HAP-1 (cell line): ENCODE measurements at regions not wholly inside any gene's neighbourhood (a gene's known extent, or its start where the extent isn't known, plus 50 kb on each side); places are given as distances from the start of the nearest gene placed in this dataset.
A peak's percentile ranks its signal among the peaks of the same experiment; 100 is the strongest.
"Not testable (repeated sequence)": the region's sequence is repeated elsewhere in the genome, so short reads cannot be mapped to it uniquely, and the experiment has no call there.

Experiments used
- DNase-seq, 2 experiments: peaks; one replicate each; pipeline ENCODE4 v3.0.0-alpha.2; 2016 to 2020; ENCODE audit warnings: low spot score in 2 of 2
- H3K27me3 ChIP-seq: fragments of 250-450 bp; sonication (Bioruptor Pico); 2 replicates; pipeline ENCODE4 v1.5.1; 2020; ENCODE audit warnings: low read depth, mild to moderate bottlenecking, moderate library complexity
- H3K36me3 ChIP-seq: fragments of 250-450 bp; sonication (Bioruptor Pico); replicated peaks from 2 replicates; pipeline ENCODE4 v1.5.1; 2020; ENCODE audit warnings: mild to moderate bottlenecking
- H3K4me1 ChIP-seq: fragments of 250-450 bp; sonication (Bioruptor Pico); 2 replicates; pipeline ENCODE4 v1.5.1; 2020; ENCODE audit warnings: mild to moderate bottlenecking
- H3K4me3 ChIP-seq: fragments of 250-450 bp; sonication (Bioruptor Pico); 2 replicates; pipeline ENCODE4 v1.5.1; 2020; ENCODE audit warnings: mild to moderate bottlenecking, moderate library complexity
- H3K9me3 ChIP-seq: fragments of 250-450 bp; sonication (Bioruptor Pico); 2 replicates; pipeline ENCODE4 v1.5.1; 2020; ENCODE audit warnings: mild to moderate bottlenecking, moderate library complexity
- in situ Hi-C: fragments of 300-500 bp; cut with MboI; formaldehyde crosslinking; loops from 3 replicates; pipeline ENCODE4 v1.14.3; 2020; ENCODE audit warnings: low sequenced_read_pairs, inconsistent platforms, mixed read lengths

GRCh38 chr1:244140420-244140819 lies 89.3 kb downstream of the ZBTB18 start:
- no peak overlapping the region for H3K4me3 ChIP-seq
- no peak for DNase-seq
- H3K9me3 ChIP-seq: no peaks in the 10 kb centered on the region

GRCh38 chr1:244144053-244144452 lies 93.0 kb downstream of the ZBTB18 start:
- no peaks in the 10 kb centered on the region for H3K4me1 ChIP-seq
- no peaks in the 10 kb centered on the region for H3K27me3 ChIP-seq
- no peak overlapping the region for H3K4me3 ChIP-seq
- no peaks in the 10 kb centered on the region for H3K36me3 ChIP-seq
- no peak for DNase-seq
- in situ Hi-C loops: no loop called here
- no peaks in the 10 kb centered on the region for H3K9me3 ChIP-seq

More at GRCh38 chr1:244140420-244140819, 89.3 kb downstream of the ZBTB18 start:
- Histone ChIP-seq H3K27me3 (no peaks in the 10 kb centered on the region), H3K4me1 (no peaks in the 10 kb centered on the region), H3K36me3 (no peaks in the 10 kb centered on the region)
- in situ Hi-C loops: no loop called here

DNA sequence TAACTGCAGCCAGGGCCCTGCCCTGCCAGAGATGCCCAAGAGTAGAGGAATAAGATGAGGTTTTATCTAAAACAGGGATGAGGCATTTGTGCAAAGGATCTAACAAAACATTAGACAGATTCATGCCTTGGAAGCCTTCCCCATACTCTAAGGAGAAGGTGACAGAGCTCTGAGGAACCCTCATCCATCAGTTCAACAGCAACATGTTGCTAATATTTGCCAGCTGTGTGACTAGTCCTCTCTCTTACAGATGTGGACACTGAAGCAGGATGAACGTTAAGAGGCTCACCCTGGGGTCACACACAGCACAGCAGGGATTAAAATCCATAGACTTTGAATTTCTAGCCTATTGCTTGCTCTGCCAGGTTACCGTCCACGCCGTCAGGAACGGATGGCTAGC lies 99.0 kb downstream of the ZBTB18 start:
- DNase-seq: no peak
- no peaks in the 10 kb centered on the region for H3K9me3 ChIP-seq
- in situ Hi-C loops: no loop called here
- no peak overlapping the region for H3K4me3 ChIP-seq
- no peaks in the 10 kb centered on the region for H3K4me1 ChIP-seq
- H3K36me3 ChIP-seq: no peaks in the 10 kb centered on the region
- H3K27me3 ChIP-seq: no peaks in the 10 kb centered on the region

- Histone ChIP-seq H3K36me3 (no peaks in the 10 kb centered on the region), H3K4me1 (no peaks in the 10 kb centered on the region), H3K27me3 (no peaks in the 10 kb centered on the region), H3K4me3 (no peak overlapping the region), H3K9me3 (no peaks in the 10 kb centered on the region)
- in situ Hi-C loops: no loop called here
- no peak for DNase-seq
Measured at GRCh38 chr1:244150665-244151064, 99.6 kb downstream of the ZBTB18 start.

GRCh38 chr1:244151537-244151936 lies 100.5 kb downstream of the ZBTB18 start:
- DNase-seq: no peak
- H3K4me3 ChIP-seq: no peak overlapping the region
- H3K36me3 ChIP-seq: no peaks in the 10 kb centered on the region
- H3K9me3 ChIP-seq: no peaks in the 10 kb centered on the region
- in situ Hi-C loops: no loop called here
- H3K27me3 ChIP-seq: no peaks in the 10 kb centered on the region
- no peaks in the 10 kb centered on the region for H3K4me1 ChIP-seq

GRCh38 chr1:244154508-244154871 lies 103.4 kb downstream of the ZBTB18 start:
- H3K36me3 ChIP-seq: no peaks in the 10 kb centered on the region
- no peaks in the 10 kb centered on the region for H3K4me1 ChIP-seq
- in situ Hi-C loops: no loop called here
- no peaks in the 10 kb centered on the region for H3K9me3 ChIP-seq
- H3K4me3 ChIP-seq: no peak overlapping the region
- H3K27me3 ChIP-seq: no peaks in the 10 kb centered on the region
- no peak for DNase-seq

DNA sequence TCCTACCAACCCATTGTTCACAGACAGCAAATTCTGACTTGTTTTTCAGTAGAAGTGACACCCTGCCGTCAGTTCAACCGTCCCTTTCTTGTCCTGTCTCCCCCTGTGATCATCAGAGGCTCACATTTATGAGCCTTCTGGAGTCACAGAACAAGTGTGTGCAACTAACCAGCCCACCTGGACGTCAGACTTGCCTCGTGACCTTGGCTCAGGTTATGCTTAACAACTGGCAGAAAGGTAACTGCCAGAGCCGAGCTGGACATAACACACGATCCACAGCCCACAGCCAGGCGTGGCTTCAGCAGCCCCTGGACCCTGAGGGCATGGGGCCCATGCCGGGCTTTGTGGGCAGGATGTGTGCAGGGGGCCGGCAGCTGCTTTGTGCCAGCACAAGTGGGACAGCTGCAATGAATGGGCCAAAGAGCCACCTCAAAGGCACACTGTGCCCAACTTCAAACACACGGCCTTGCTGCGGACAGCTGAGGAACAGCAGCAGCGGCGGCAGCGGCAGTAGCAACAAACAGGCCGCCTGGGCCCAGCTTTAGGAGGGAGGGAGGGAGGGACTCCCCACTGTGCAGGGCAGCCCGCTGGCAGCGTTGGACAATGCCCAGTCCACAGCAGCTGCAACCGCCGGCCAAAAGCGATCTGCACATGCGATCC lies 103.9 kb downstream of the ZBTB18 start:
- H3K9me3 ChIP-seq: no peaks in the 10 kb centered on the region
- in situ Hi-C loops: no loop called here
- no peaks in the 10 kb centered on the region for H3K4me1 ChIP-seq
- DNase-seq: no peak
- H3K36me3 ChIP-seq: no peaks in the 10 kb centered on the region
- H3K27me3 ChIP-seq: no peaks in the 10 kb centered on the region
- no peak overlapping the region for H3K4me3 ChIP-seq

DNA sequence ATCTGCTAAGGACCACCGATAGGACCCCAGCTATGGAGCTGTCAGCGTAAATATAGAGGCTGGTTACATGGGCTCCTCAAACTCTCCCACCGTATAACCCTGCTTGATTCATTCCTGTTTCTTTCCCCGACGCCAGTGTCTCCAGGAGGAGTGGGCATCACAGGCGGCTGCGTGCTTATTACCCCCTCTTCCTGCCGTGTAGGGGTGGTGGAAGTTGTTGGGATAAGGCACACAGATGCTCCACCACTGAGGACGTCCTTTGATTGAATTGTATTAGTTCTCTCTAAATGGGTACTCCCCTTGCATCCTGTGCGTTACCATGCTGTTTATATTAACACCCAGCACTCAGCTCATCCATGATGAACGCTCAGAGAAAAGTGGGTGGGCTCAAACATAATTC lies 104.6 kb downstream of the ZBTB18 start:
- Histone ChIP-seq H3K36me3 (no peaks in the 10 kb centered on the region), H3K27me3 (no peaks in the 10 kb centered on the region), H3K4me1 (peaks cover 3% of the 10 kb centered on the region), H3K4me3 (no peak overlapping the region), H3K9me3 (no peaks in the 10 kb centered on the region)
- DNase-seq: no peak
- in situ Hi-C loops: no loop called here

DNA sequence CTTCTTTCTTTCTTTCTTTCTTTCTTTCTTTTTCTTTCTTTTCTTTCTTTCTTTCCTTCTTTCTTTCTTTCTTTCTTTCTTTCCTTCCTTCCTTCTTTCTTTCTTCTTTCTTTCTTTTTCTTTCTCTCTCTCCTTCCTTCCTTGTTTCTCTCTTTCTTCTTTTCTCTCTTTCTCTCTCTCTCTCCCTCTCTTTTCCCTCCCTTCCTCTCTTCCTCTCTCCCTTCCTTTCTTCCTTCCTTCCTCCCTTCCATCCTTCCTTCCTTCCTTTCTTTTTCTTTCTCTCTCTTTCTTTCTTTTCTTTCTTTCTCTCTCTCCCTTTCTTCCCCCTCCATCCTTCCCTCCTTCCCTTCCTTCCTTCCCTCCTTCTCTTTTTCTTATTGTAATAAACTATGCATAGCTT lies 105.5 kb downstream of the ZBTB18 start:
- H3K9me3 ChIP-seq, H3K36me3 ChIP-seq, in situ Hi-C loops: not testable (repeated sequence)

DNA sequence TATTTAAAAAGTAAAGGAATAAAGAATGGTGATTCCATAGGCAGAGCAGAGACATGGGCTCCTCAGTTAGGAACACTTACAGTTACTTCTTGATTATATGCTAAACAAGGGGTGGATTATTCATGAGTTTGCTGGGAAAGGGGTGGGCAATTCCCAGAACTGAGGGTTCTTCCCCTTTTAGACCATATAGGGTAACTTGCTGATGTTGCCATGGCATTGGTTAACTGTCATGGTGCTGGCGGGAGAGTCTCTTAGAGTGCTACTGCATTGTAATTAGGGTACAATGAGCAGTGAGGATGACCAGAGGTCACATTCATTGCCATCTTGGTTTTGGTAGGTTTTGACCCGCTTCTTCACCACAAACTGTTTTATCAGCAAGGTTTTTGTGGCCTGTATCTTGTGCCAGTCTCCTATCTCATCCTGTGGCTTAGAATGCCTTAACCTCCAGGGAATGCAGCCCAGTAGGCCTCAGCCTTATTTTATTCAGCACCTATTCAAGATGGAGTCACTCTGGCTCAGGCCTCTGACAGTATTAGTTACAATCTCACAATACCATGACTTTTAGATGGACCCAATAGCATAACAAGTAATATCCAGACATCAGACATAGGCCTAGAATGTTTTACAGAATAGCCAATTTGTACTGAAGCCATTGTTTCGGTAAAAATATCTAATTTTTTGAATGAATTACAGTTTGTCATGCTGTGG lies 106.8 kb downstream of the ZBTB18 start:
- no peaks in the 10 kb centered on the region for H3K36me3 ChIP-seq
- no peaks in the 10 kb centered on the region for H3K9me3 ChIP-seq
- no peaks in the 10 kb centered on the region for H3K27me3 ChIP-seq
- in situ Hi-C loops: no loop called here
- no peak overlapping the region for H3K4me3 ChIP-seq
- no peak for DNase-seq
- peaks cover 14% of the 10 kb centered on the region for H3K4me1 ChIP-seq

More for the DNA sequence above, 105.5 kb downstream of the ZBTB18 start:
- DNase-seq, H3K27me3 ChIP-seq, H3K4me3 ChIP-seq: not testable (repeated sequence)
- peaks cover 13% of the 10 kb centered on the region for H3K4me1 ChIP-seq

DNA sequence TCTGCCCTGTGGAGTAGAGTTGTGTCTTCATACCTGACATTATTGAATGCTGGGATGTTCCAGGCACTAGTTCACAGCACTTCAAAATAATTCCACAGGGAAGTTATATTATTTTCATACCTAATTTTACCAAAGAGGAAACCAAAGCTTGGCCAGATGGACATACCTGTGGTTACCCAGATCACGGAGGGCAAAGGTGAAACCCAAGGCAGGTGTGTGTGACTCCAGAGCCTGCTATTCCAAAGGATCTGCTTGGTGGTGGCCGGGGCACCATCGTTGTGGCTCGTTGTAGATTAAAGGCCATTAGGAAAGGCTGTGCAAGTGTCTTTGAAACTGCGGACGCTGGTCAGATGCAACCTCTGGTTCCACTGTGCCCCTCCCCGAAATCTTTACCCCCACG lies 108.6 kb downstream of the ZBTB18 start:
- Histone ChIP-seq H3K36me3 (no peaks in the 10 kb centered on the region), H3K9me3 (no peaks in the 10 kb centered on the region), H3K4me3 (no peak overlapping the region), H3K27me3 (no peaks in the 10 kb centered on the region), H3K4me1 (peaks cover 14% of the 10 kb centered on the region)
- DNase-seq: no peak
- in situ Hi-C loops: no loop called here

GRCh38 chr1:244160455-244161235 lies 109.6 kb downstream of the ZBTB18 start:
- Histone ChIP-seq H3K4me1 (peaks cover 14% of the 10 kb centered on the region), H3K27me3 (no peaks in the 10 kb centered on the region), H3K4me3 (no peak overlapping the region), H3K9me3 (no peaks in the 10 kb centered on the region), H3K36me3 (no peaks in the 10 kb centered on the region)
- DNase-seq: no peak
- in situ Hi-C loops: no loop called here

- in situ Hi-C loops: no loop called here
- Histone ChIP-seq H3K4me3 (no peak overlapping the region), H3K27me3 (no peaks in the 10 kb centered on the region), H3K9me3 (no peaks in the 10 kb centered on the region), H3K4me1 (peaks cover 14% of the 10 kb centered on the region), H3K36me3 (no peaks in the 10 kb centered on the region)
- DNase-seq: peak; percentile 63 to 66
Measured at GRCh38 chr1:244161236-244161510, 110.1 kb downstream of the ZBTB18 start.

- DNase-seq: no peak
- no peaks in the 10 kb centered on the region for H3K27me3 ChIP-seq
- no peaks in the 10 kb centered on the region for H3K9me3 ChIP-seq
- in situ Hi-C loops: no loop called here
- no peaks in the 10 kb centered on the region for H3K36me3 ChIP-seq
- H3K4me1 ChIP-seq: peaks cover 14% of the 10 kb centered on the region
- no peak overlapping the region for H3K4me3 ChIP-seq
Measured at GRCh38 chr1:244162786-244163530, 111.9 kb downstream of the ZBTB18 start.
